ENCODE measurements at regions not wholly inside any gene's neighbourhood (a gene's known extent, or its start where the extent isn't known, plus 50 kb on each side); places are given as distances from the start of the nearest gene placed in this dataset.

GRCh38 chr4:20421603-20421985, 169.9 kb downstream of the SLIT2 start:
- no peak overlapping the region for H3K9ac ChIP-seq (replicated peaks; ENCODE audit: extremely low read depth, insufficient read depth, low read length)
- H3K79me2 ChIP-seq (ENCODE audit: control insufficient read depth, insufficient read depth, low read length) = no peaks in the 10 kb centered on the region
- peaks cover 9% of the 10 kb centered on the region for H3K4me1 ChIP-seq (ENCODE audit: control insufficient read depth, extremely low read depth, insufficient read depth, low read length)
- CTCF ChIA-PET = interaction anchor here (0.8 to 3.6 kb wide), 5 partner anchors 15 to 276 kb away, joined by 3 to 50 read pairs (median 4); no protein-coding TSS in a partner anchor
- no peak overlapping the region for H3K4me2 ChIP-seq (ENCODE audit: insufficient read depth, low read length)
- H4K20me1 ChIP-seq (replicated peaks; ENCODE audit: control insufficient read depth, extremely low read depth, insufficient read depth, low read length) = no peaks in the 10 kb centered on the region
- no peaks in the 10 kb centered on the region for H3K36me3 ChIP-seq (ENCODE audit: control insufficient read depth in 2 of 2, extremely low read depth in 1 of 2, insufficient read depth in 2 of 2, low read length in 2 of 2)
- BruUV-seq (replicated peaks) = no TSS peak
- intact Hi-C loops (cut with micrococcal nuclease) (loop anchor here (5.0 to 10.0 kb wide), 2 partner anchors 169 to 713 kb away; partner anchors contain the start of gene SLIT2), dilution Hi-C loops (cut with MboI; ENCODE audit: extremely low pct_ligation_motif_present, low sequenced_read_pairs) (loop anchor here (25.0 kb wide), 1 partner anchor 266 kb away; no protein-coding TSS in a partner anchor)
- TF ChIP-seq, protein P1, sequence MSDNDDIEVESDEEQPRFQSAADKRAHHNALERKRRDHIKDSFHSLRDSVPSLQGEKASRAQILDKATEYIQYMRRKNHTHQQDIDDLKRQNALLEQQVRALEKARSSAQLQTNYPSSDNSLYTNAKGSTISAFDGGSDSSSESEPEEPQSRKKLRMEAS (IDR thresholded peaks at IDR 0.05; ENCODE audit: insufficient read depth, insufficient read length) = no peak
- TF ChIP-seq GATA2 (IDR thresholded peaks at IDR 0.05; ENCODE audit: insufficient read depth, insufficient read length, low read depth, low read length) (no peak), JUN (IDR thresholded peaks at IDR 0.05; ENCODE audit: borderline replicate concordance, insufficient read depth, insufficient read length, low read depth) (no peak), FOS (IDR thresholded peaks at IDR 0.05; ENCODE audit: borderline replicate concordance, insufficient read depth, low read length) (no peak), EZH2 (IDR thresholded peaks at IDR 0.05; ENCODE audit: borderline replicate concordance, low read depth, low read length, severe bottlenecking) (no peak), POLR2A (IDR thresholded peaks at IDR 0.05; ENCODE audit: low read depth, low read length) (no peak), CTCF (IDR thresholded peaks at IDR 0.05; ENCODE audit: extremely low read depth in 1 of 2, insufficient read depth in 1 of 2, low read depth in 1 of 2, low read length in 2 of 2) (no peak), POLR2AphosphoS5 (IDR thresholded peaks at IDR 0.05; ENCODE audit: insufficient read depth, low read depth, low read length) (no peak), MYC (IDR thresholded peaks at IDR 0.05; ENCODE audit: low read depth, low read length) (no peak)
- DNase-seq (ENCODE audit: low read depth, low spot score) = no peak
- no peak overlapping the region for H3K4me3 ChIP-seq (replicated peaks in 1 of 3; ENCODE audit: insufficient read depth in 1 of 3, low read depth in 1 of 3, low read length in 3 of 3)
- no peak overlapping the region for H2AFZ ChIP-seq (ENCODE audit: low read depth, low read length)
- POLR2A ChIA-PET = no interaction called here
- H3K9me3 ChIP-seq (replicated peaks; ENCODE audit: control insufficient read depth, insufficient read depth, low read length) = no peaks in the 10 kb centered on the region
- no peaks in the 10 kb centered on the region for H3K27me3 ChIP-seq (ENCODE audit: control insufficient read depth in 2 of 2, insufficient read depth in 2 of 2, low read length in 2 of 2)
- no peaks in the 10 kb centered on the region for H3K9me1 ChIP-seq (replicated peaks; ENCODE audit: control insufficient read depth, extremely low read depth, insufficient read depth, low read length)
- no peak for FAIRE-seq
- no peak overlapping the region for H3K27ac ChIP-seq (ENCODE audit: insufficient read depth, low read depth, low read length)

Data from endothelial cell of umbilical vein (primary cell).